ENCODE measurements at regions not wholly inside any gene's neighbourhood (a gene's known extent, or its start where the extent isn't known, plus 50 kb on each side); places are given as distances from the start of the nearest gene placed in this dataset.

- TF ChIP-seq, protein P1, sequence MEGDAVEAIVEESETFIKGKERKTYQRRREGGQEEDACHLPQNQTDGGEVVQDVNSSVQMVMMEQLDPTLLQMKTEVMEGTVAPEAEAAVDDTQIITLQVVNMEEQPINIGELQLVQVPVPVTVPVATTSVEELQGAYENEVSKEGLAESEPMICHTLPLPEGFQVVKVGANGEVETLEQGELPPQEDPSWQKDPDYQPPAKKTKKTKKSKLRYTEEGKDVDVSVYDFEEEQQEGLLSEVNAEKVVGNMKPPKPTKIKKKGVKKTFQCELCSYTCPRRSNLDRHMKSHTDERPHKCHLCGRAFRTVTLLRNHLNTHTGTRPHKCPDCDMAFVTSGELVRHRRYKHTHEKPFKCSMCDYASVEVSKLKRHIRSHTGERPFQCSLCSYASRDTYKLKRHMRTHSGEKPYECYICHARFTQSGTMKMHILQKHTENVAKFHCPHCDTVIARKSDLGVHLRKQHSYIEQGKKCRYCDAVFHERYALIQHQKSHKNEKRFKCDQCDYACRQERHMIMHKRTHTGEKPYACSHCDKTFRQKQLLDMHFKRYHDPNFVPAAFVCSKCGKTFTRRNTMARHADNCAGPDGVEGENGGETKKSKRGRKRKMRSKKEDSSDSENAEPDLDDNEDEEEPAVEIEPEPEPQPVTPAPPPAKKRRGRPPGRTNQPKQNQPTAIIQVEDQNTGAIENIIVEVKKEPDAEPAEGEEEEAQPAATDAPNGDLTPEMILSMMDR (conservative IDR thresholded peaks at IDR 0.05 in 1 of 2, IDR thresholded peaks at IDR 0.05 in 1 of 2; ENCODE audit: extremely low read depth in 1 of 2, insufficient read depth in 1 of 2, low read depth in 1 of 2, low read length in 2 of 2), result no peak
- no peak for TF ChIP-seq EZH2 (IDR thresholded peaks at IDR 0.05; ENCODE audit: borderline replicate concordance, low read length)
These were observed 1285.8 kb downstream of the TECRL start for GRCh38 chr4:63123441-63123840.
